ENCODE measurements at regions not wholly inside any gene's neighbourhood (a gene's known extent, or its start where the extent isn't known, plus 50 kb on each side); places are given as distances from the start of the nearest gene placed in this dataset.

DNA sequence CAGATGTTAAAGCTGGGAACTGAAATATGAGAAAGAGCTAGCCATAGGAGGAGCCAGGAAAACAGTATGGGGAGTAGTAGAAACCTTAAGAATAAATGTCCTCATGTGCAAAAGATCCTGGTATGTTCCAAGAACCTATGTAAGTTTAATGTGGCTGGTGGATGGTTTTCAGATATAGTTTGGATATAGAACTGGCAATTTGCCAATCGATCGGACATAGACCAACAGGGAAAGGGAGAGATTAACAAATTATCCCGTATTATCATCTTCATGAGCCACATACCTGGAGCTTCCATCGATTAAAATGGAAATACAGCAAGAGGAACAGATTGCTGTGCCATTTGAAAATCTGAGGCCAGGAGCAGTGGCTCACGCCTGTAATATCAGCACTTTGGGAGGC is 388.7 kb downstream of the PRELID2 start:
- ChIA-PET CTCF (ENCODE audit: low intra/inter-chr PET ratio, low total read pairs) (no interaction called here), POLR2A (no interaction called here)
- no TSS peak for BruUV-seq (replicated peaks)
- DNase-seq (ENCODE audit: low spot score), result no peak
- Histone ChIP-seq H3K79me2 (ENCODE audit: insufficient read depth, low read length) (no peaks in the 10 kb centered on the region), H3K4me3 (replicated peaks in 1 of 3; ENCODE audit: insufficient read depth in 1 of 3, low read depth in 2 of 3, low read length in 3 of 3) (no peak overlapping the region), H3K27me3 (ENCODE audit: control insufficient read depth in 1 of 2, insufficient read depth in 2 of 2, low read length in 2 of 2) (no peaks in the 10 kb centered on the region), H4K20me1 (ENCODE audit: insufficient read depth, low read length) (no peaks in the 10 kb centered on the region), H3K4me2 (ENCODE audit: low read depth, low read length) (no peak overlapping the region), H3K4me1 (ENCODE audit: insufficient read depth, low read length) (no peaks in the 10 kb centered on the region), H3K36me3 (replicated peaks in 1 of 2; ENCODE audit: control insufficient read depth in 1 of 2, insufficient read depth in 2 of 2, low read length in 2 of 2) (no peaks in the 10 kb centered on the region), H3K27ac (ENCODE audit: extremely low read length, insufficient read depth, low read length) (no peak overlapping the region), H3K9me3 (ENCODE audit: low read length) (no peaks in the 10 kb centered on the region), H2AFZ (ENCODE audit: low read length) (no peak overlapping the region), H3K9ac (ENCODE audit: insufficient read depth, low read depth, low read length) (no peak overlapping the region)
- ATAC-seq, result no peak
- WGBS (ENCODE audit: low lambda C conversion rate), result 19% methylated on average over 5 of the region's 5 CpGs
- intact Hi-C loops (cut with micrococcal nuclease; ENCODE audit: unreplicated experiment), result no loop called here
- in situ Hi-C loops (cut with HindIII; ENCODE audit: extremely low pct_ligation_motif_present, low pct_unique_long_range_greater_than_20kb), result no loop called here
- TF ChIP-seq, protein P1, sequence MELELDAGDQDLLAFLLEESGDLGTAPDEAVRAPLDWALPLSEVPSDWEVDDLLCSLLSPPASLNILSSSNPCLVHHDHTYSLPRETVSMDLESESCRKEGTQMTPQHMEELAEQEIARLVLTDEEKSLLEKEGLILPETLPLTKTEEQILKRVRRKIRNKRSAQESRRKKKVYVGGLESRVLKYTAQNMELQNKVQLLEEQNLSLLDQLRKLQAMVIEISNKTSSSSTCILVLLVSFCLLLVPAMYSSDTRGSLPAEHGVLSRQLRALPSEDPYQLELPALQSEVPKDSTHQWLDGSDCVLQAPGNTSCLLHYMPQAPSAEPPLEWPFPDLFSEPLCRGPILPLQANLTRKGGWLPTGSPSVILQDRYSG (CRISPR knock-in tag; IDR thresholded peaks at IDR 0.05), result no peak
- no peak for FAIRE-seq

DNA sequence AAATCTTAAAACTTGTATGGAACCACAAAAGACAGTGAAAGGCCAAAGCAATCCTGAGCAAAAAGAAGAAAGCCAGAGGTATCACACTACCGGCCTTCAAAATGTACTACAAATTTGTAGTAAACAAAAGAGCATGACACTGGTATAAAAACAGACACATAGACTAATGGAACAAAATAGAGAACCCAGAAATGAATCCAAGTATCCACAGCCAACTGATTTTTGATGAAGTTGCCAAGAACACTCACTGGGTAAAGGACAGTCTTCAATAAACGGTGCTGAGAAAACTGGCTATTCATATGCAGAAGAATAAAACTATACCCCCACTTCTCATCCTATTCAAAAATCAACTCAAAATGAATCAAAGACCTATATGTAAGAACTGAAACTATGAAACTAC is 390.1 kb downstream of the PRELID2 start:
- Histone ChIP-seq H2AFZ (ENCODE audit: low read length) (no peak overlapping the region), H3K9ac (ENCODE audit: insufficient read depth, low read depth, low read length) (no peak overlapping the region), H3K9me3 (ENCODE audit: low read length) (no peaks in the 10 kb centered on the region), H3K36me3 (replicated peaks in 1 of 2; ENCODE audit: control insufficient read depth in 1 of 2, insufficient read depth in 2 of 2, low read length in 2 of 2) (no peaks in the 10 kb centered on the region), H3K4me1 (ENCODE audit: insufficient read depth, low read length) (no peaks in the 10 kb centered on the region), H3K4me2 (ENCODE audit: low read depth, low read length) (no peak overlapping the region), H3K79me2 (ENCODE audit: insufficient read depth, low read length) (no peaks in the 10 kb centered on the region), H4K20me1 (ENCODE audit: insufficient read depth, low read length) (no peaks in the 10 kb centered on the region), H3K4me3 (replicated peaks in 1 of 3; ENCODE audit: insufficient read depth in 1 of 3, low read depth in 2 of 3, low read length in 3 of 3) (no peak overlapping the region), H3K27me3 (ENCODE audit: control insufficient read depth in 1 of 2, insufficient read depth in 2 of 2, low read length in 2 of 2) (no peaks in the 10 kb centered on the region), H3K27ac (ENCODE audit: extremely low read length, insufficient read depth, low read length) (no peak overlapping the region)
- DNase-seq (ENCODE audit: low spot score) (no peak), ATAC-seq (no peak), FAIRE-seq (no peak)
- in situ Hi-C loops (cut with HindIII; ENCODE audit: extremely low pct_ligation_motif_present, low pct_unique_long_range_greater_than_20kb) (no loop called here), intact Hi-C loops (cut with micrococcal nuclease; ENCODE audit: unreplicated experiment) (no loop called here)
- CTCF ChIA-PET (ENCODE audit: low intra/inter-chr PET ratio, low total read pairs), result no interaction called here
- WGBS (ENCODE audit: low lambda C conversion rate), result 26% methylated on average over 2 of the region's 2 CpGs
- BruUV-seq (replicated peaks), result no TSS peak
- POLR2A ChIA-PET, result no interaction called here
- no peak for TF ChIP-seq FOXC1 (CRISPR knock-in tag; IDR thresholded peaks at IDR 0.05; ENCODE audit: borderline replicate concordance)
- TF ChIP-seq HNRNPH1 (optimal IDR thresholded peaks at IDR 0.05; ENCODE audit: low read depth, low read length), result no peak
- TF ChIP-seq ZNF260 (CRISPR knock-in tag; IDR thresholded peaks at IDR 0.05; ENCODE audit: borderline replicate concordance, low read depth), result no peak
- TF ChIP-seq PAXIP1 (CRISPR knock-in tag; conservative IDR thresholded peaks at IDR 0.05), result no peak
- no peak for TF ChIP-seq ZNF678 (CRISPR knock-in tag; IDR thresholded peaks at IDR 0.05)
- no peak for TF ChIP-seq ZNF75D (CRISPR knock-in tag; IDR thresholded peaks at IDR 0.05; ENCODE audit: borderline replicate concordance)
- no peak for TF ChIP-seq ZNF501 (CRISPR knock-in tag; IDR thresholded peaks at IDR 0.05)
- TF ChIP-seq RBM39 (IDR thresholded peaks at IDR 0.05; ENCODE audit: low read depth, low read length, poor library complexity, severe bottlenecking), result no peak
- TF ChIP-seq TFAP4 (IDR thresholded peaks at IDR 0.05; ENCODE audit: borderline replicate concordance, low read depth), result no peak
- TF ChIP-seq ZSCAN9 (CRISPR knock-in tag; IDR thresholded peaks at IDR 0.05; ENCODE audit: borderline replicate concordance), result no peak
- no peak for TF ChIP-seq KLF11 (CRISPR knock-in tag; IDR thresholded peaks at IDR 0.05)

Data from HepG2 (cell line).